Liver (tissue), 8 donors: ENCODE measurements at regions not wholly inside any gene's neighbourhood (a gene's known extent, or its start where the extent isn't known, plus 50 kb on each side); places are given as distances from the start of the nearest gene placed in this dataset.

ENCODE experiments used
- DNase-seq: peaks from one replicate; pipeline ENCODE4 v3.0.0-alpha.2; 2017; ENCODE audit warnings: low spot score
- H3K27ac ChIP-seq, 2 donors: one replicate each; pipeline ENCODE4 v1.7.0; 2013; ENCODE audit warnings: inconsistent platforms in 2 of 2, low read length in 2 of 2, control low read depth in 1 of 2, low read depth in 1 of 2, mild to moderate bottlenecking in 1 of 2
- H3K27me3 ChIP-seq, 4 donors: one replicate each; pipeline versions ENCODE4 v1.6.1 to v1.7.0; 2013; ENCODE audit warnings: low read length in 3 of 4, inconsistent platforms in 1 of 4, mild to moderate bottlenecking in 1 of 4, moderate library complexity in 1 of 4; ENCODE audit not compliant: control insufficient read depth in 4 of 4, insufficient read depth in 4 of 4
- H3K36me3 ChIP-seq, 4 donors: one replicate each; pipeline versions ENCODE4 v1.6.1 to v1.7.0; 2013; ENCODE audit warnings: low read length in 3 of 4, mild to moderate bottlenecking in 3 of 4, low read depth in 1 of 4, moderate library complexity in 1 of 4; ENCODE audit not compliant: control insufficient read depth in 4 of 4, insufficient read depth in 3 of 4
- H3K4me1 ChIP-seq, 4 donors: one replicate each; pipeline versions ENCODE4 v1.6.1 to v1.7.0; 2013; ENCODE audit warnings: low read length in 3 of 4, mild to moderate bottlenecking in 3 of 4, moderate library complexity in 1 of 4; ENCODE audit not compliant: control insufficient read depth in 4 of 4, insufficient read depth in 4 of 4
- H3K4me3 ChIP-seq, 3 donors: one replicate each; pipeline versions ENCODE4 v1.6.1 to v1.7.0; 2013; ENCODE audit warnings: low read length in 3 of 3, control low read depth in 1 of 3, low read depth in 1 of 3, mild to moderate bottlenecking in 1 of 3
- H3K9ac ChIP-seq, 2 donors: one replicate each; pipeline ENCODE4 v1.7.0; 2013; ENCODE audit warnings: low read length in 2 of 2, mild to moderate bottlenecking in 2 of 2, moderate library complexity in 2 of 2, control low read depth in 1 of 2, low read depth in 1 of 2
- H3K9me3 ChIP-seq, 4 donors: one replicate each; pipeline versions ENCODE4 v1.6.1 to v1.7.0; 2013; ENCODE audit warnings: low read length in 3 of 4; ENCODE audit not compliant: control insufficient read depth in 4 of 4
- EGR1 ChIP-seq, 2 donors: IDR thresholded peaks; 2 replicates each; pipeline ENCODE4 v1.6.1; 2016 to 2018; ENCODE audit warnings: antibody characterized with exemption in 2 of 2, low read depth in 2 of 2
- FOXA1 ChIP-seq: IDR thresholded peaks from 2 replicates; pipeline ENCODE4 v1.6.1; 2016; ENCODE audit warnings: antibody characterized with exemption
- GABPA ChIP-seq, 2 donors: IDR thresholded peaks in 1 of 2; conservative IDR thresholded peaks in 1 of 2; 2 replicates each; pipeline ENCODE4 v1.6.1; 2016; ENCODE audit warnings: antibody characterized with exemption in 2 of 2, mild to moderate bottlenecking in 1 of 2, moderate library complexity in 1 of 2
- HNF4A ChIP-seq, 2 donors: conservative IDR thresholded peaks; 2 replicates each; pipeline ENCODE4 v1.6.1; 2016; ENCODE audit warnings: antibody characterized with exemption in 2 of 2, mild to moderate bottlenecking in 2 of 2
- HNF4G ChIP-seq: IDR thresholded peaks from 2 replicates; pipeline ENCODE4 v1.6.1; 2016; ENCODE audit warnings: antibody characterized with exemption
- JUND ChIP-seq, 2 donors: IDR thresholded peaks; 2 replicates each; pipeline ENCODE4 v1.6.1; 2016; ENCODE audit warnings: antibody characterized with exemption in 2 of 2
- MAX ChIP-seq: IDR thresholded peaks from 2 replicates; pipeline ENCODE4 v1.6.1; 2016; ENCODE audit warnings: antibody characterized with exemption
- NR2F2 ChIP-seq: IDR thresholded peaks from 2 replicates; pipeline ENCODE4 v1.6.1; 2016; ENCODE audit warnings: antibody characterized with exemption
- RAD21 ChIP-seq, 2 donors: IDR thresholded peaks; 2 replicates each; pipeline ENCODE4 v1.6.1; 2016; ENCODE audit warnings: antibody characterized with exemption in 2 of 2, mild to moderate bottlenecking in 2 of 2
- REST ChIP-seq: IDR thresholded peaks from 2 replicates; pipeline ENCODE4 v1.6.1; 2016; ENCODE audit warnings: antibody characterized with exemption, mild to moderate bottlenecking
- RXRA ChIP-seq, 2 donors: IDR thresholded peaks; 2 replicates each; pipeline ENCODE4 v1.6.1; 2017 to 2018; ENCODE audit warnings: antibody characterized with exemption in 2 of 2, mild to moderate bottlenecking in 1 of 2
- SP1 ChIP-seq: IDR thresholded peaks from 2 replicates; pipeline ENCODE4 v1.6.1; 2018; ENCODE audit warnings: antibody characterized with exemption, mild to moderate bottlenecking
- TAF1 ChIP-seq: conservative IDR thresholded peaks from 2 replicates; pipeline ENCODE4 v1.6.1; 2016; ENCODE audit warnings: antibody characterized with exemption, mild to moderate bottlenecking
- ZBTB33 ChIP-seq: IDR thresholded peaks from 2 replicates; pipeline ENCODE4 v1.6.1; 2016; ENCODE audit warnings: antibody characterized with exemption
- WGBS: extraction: QIAGEN DNeasy Blood & Tissue Kit; methylation state at CpG from one replicate; pipeline ENCODE4 v1.1.7; 2013; 5-methylcytosine and 5-hydroxymethylcytosine counted together
- TF ChIP-seq, protein P1 (sequence below): IDR thresholded peaks from 2 replicates; pipeline ENCODE4 v1.6.1; 2016; ENCODE audit warnings: antibody characterized with exemption
- TF ChIP-seq, protein P2 (sequence below): fragments of 150-350 bp; IDR thresholded peaks from 2 replicates; pipeline ENCODE4 v1.5.1; 2017; ENCODE audit warnings: improper control_type of control experiment, low read depth, low read length; ENCODE audit not compliant: missing input control
- donor health status: healthy.
- donor health status: healthy.
- donor health status: healthy.
- donor health status: healthy.
- donor health status: healthy.

- Histone ChIP-seq H3K27me3 (no peaks in the 10 kb centered on the region), H3K36me3 (no peaks in the 10 kb centered on the region), H3K27ac (no peak overlapping the region), H3K4me3 (no peak overlapping the region), H3K9ac (no peak overlapping the region), H3K4me1 (no peaks in the 10 kb centered on the region), H3K9me3 (no peaks in the 10 kb centered on the region)
- no peak for DNase-seq
- WGBS: 58% methylated on average over 2 of the region's 2 CpGs
- no peak for TF ChIP-seq TAF1
- TF ChIP-seq RAD21 (IDR thresholded peaks at IDR 0.05): no peak
- no peak for TF ChIP-seq ZBTB33
- no peak for TF ChIP-seq EGR1 (IDR thresholded peaks at IDR 0.05; ENCODE audit: low read depth in 2 of 2)
- no peak for TF ChIP-seq MAX
- no peak for TF ChIP-seq NR2F2
- no peak for TF ChIP-seq JUND (IDR thresholded peaks at IDR 0.05)
- TF ChIP-seq, protein P1, sequence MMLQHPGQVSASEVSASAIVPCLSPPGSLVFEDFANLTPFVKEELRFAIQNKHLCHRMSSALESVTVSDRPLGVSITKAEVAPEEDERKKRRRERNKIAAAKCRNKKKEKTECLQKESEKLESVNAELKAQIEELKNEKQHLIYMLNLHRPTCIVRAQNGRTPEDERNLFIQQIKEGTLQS: no peak
- TF ChIP-seq HNF4G: no peak
- no peak for TF ChIP-seq HNF4A (conservative IDR thresholded peaks at IDR 0.05)
- TF ChIP-seq SP1: no peak
- no peak for TF ChIP-seq GABPA (IDR thresholded peaks at IDR 0.05 in 1 of 2, conservative IDR thresholded peaks at IDR 0.05 in 1 of 2)
- TF ChIP-seq, protein P2, sequence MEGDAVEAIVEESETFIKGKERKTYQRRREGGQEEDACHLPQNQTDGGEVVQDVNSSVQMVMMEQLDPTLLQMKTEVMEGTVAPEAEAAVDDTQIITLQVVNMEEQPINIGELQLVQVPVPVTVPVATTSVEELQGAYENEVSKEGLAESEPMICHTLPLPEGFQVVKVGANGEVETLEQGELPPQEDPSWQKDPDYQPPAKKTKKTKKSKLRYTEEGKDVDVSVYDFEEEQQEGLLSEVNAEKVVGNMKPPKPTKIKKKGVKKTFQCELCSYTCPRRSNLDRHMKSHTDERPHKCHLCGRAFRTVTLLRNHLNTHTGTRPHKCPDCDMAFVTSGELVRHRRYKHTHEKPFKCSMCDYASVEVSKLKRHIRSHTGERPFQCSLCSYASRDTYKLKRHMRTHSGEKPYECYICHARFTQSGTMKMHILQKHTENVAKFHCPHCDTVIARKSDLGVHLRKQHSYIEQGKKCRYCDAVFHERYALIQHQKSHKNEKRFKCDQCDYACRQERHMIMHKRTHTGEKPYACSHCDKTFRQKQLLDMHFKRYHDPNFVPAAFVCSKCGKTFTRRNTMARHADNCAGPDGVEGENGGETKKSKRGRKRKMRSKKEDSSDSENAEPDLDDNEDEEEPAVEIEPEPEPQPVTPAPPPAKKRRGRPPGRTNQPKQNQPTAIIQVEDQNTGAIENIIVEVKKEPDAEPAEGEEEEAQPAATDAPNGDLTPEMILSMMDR: no peak
- no peak for TF ChIP-seq FOXA1
Measured at GRCh38 chr20:55784036-55784435, 221.3 kb downstream of the CBLN4 start.

DNA sequence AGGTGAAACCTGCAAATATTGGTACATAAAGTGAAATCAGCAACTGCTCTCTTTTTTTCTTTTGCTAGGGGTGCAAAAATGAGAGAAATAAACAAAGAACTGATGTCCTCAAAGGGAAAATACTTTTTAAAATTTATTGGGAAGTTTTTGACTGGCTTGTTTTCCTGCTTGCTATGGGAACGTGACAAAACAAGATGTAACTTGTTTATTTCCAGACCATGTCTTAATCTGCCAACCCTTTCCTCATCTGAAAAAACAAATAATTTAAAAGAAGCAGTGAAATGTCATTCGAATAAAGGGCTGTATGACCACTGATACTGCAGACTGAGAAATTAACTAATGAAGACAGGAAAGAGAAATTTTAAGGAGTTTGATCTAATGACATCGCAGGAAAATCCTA is 221.9 kb downstream of the CBLN4 start:
- Histone ChIP-seq H3K9ac (no peak overlapping the region), H3K36me3 (no peaks in the 10 kb centered on the region), H3K4me3 (no peak overlapping the region), H3K4me1 (no peaks in the 10 kb centered on the region), H3K27me3 (no peaks in the 10 kb centered on the region), H3K27ac (no peak overlapping the region), H3K9me3 (no peaks in the 10 kb centered on the region)
- no peak for DNase-seq
- WGBS: 79% methylated on average over 3 of the region's 3 CpGs
- TF ChIP-seq, protein P2: no peak
- TF ChIP-seq MAX: no peak
- no peak for TF ChIP-seq NR2F2
- no peak for TF ChIP-seq REST
- no peak for TF ChIP-seq GABPA (IDR thresholded peaks at IDR 0.05 in 1 of 2, conservative IDR thresholded peaks at IDR 0.05 in 1 of 2)
- no peak for TF ChIP-seq EGR1 (IDR thresholded peaks at IDR 0.05; ENCODE audit: low read depth in 2 of 2)
- TF ChIP-seq HNF4G: no peak
- TF ChIP-seq RXRA (IDR thresholded peaks at IDR 0.05): no peak
- no peak for TF ChIP-seq JUND (IDR thresholded peaks at IDR 0.05)
